ENCODE measurements at regions not wholly inside any gene's neighbourhood (a gene's known extent, or its start where the extent isn't known, plus 50 kb on each side); places are given as distances from the start of the nearest gene placed in this dataset.

DNA sequence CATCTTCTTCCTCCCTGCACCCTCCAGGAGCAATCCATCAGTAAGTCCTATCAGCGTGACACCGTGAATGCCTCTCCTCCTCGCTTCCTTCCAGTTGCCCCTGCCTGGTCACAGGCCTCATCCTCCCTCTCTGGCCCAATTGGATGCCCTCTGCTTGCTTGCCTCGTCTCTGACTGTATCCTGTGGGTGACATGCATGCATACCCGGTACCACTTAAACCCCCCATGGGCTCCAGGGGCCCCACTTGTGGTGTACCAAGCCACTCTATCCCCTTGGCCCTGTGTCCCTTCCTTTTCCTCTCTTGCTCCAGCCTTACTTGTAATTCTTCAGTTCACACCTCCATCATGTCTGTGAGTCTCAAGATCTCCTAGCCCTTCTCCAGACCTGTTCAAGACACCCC, 106.0 kb upstream of the RTL1 start:
- TF ChIP-seq ZNF114 (CRISPR knock-in tag; IDR thresholded peaks at IDR 0.05): no peak
- no peak for TF ChIP-seq POLR2AphosphoS5 (IDR thresholded peaks at IDR 0.05; ENCODE audit: low read depth)
- TF ChIP-seq, protein P1, sequence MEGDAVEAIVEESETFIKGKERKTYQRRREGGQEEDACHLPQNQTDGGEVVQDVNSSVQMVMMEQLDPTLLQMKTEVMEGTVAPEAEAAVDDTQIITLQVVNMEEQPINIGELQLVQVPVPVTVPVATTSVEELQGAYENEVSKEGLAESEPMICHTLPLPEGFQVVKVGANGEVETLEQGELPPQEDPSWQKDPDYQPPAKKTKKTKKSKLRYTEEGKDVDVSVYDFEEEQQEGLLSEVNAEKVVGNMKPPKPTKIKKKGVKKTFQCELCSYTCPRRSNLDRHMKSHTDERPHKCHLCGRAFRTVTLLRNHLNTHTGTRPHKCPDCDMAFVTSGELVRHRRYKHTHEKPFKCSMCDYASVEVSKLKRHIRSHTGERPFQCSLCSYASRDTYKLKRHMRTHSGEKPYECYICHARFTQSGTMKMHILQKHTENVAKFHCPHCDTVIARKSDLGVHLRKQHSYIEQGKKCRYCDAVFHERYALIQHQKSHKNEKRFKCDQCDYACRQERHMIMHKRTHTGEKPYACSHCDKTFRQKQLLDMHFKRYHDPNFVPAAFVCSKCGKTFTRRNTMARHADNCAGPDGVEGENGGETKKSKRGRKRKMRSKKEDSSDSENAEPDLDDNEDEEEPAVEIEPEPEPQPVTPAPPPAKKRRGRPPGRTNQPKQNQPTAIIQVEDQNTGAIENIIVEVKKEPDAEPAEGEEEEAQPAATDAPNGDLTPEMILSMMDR (conservative IDR thresholded peaks at IDR 0.05; ENCODE audit: low read depth in 2 of 2): no peak
- no peak for TF ChIP-seq CREB1 (CRISPR knock-in tag; IDR thresholded peaks at IDR 0.05; ENCODE audit: low read depth)
